HG03045 (cell line): ENCODE measurements at regions not wholly inside any gene's neighbourhood (a gene's known extent, or its start where the extent isn't known, plus 50 kb on each side); places are given as distances from the start of the nearest gene placed in this dataset.

Experiments used
- ATAC-seq: cut with Tn5 transposase; IDR thresholded peaks from one replicate; pipeline ENCODE4 v1.9.1; 2021; ENCODE audit warnings: mild to moderate bottlenecking, moderate library complexity; ENCODE audit not compliant: unreplicated experiment

GRCh38 chr7:39883812-39884390, 66.2 kb upstream of the CDK13 start:
- no peak for ATAC-seq

- ATAC-seq = no peak
Measured at GRCh38 chr7:39888171-39888853, 61.7 kb upstream of the CDK13 start.

GRCh38 chr7:39890411-39890810, 59.6 kb upstream of the CDK13 start:
- ATAC-seq = no peak

GRCh38 chr7:39891894-39892293, 58.2 kb upstream of the CDK13 start:
- ATAC-seq = no peak

- ATAC-seq = no peak
Measured at GRCh38 chr7:39892361-39892760, 57.7 kb upstream of the CDK13 start.

- no peak for ATAC-seq
Measured at GRCh38 chr7:39894904-39895303, 55.2 kb upstream of the CDK13 start.

- ATAC-seq = no peak
Measured at GRCh38 chr7:39896840-39897239, 53.2 kb upstream of the CDK13 start.

GRCh38 chr7:39898867-39899266, 51.2 kb upstream of the CDK13 start:
- ATAC-seq = no peak
